ENCODE measurements at regions not wholly inside any gene's neighbourhood (a gene's known extent, or its start where the extent isn't known, plus 50 kb on each side); places are given as distances from the start of the nearest gene placed in this dataset.

- no peak for DNase-seq
- intact Hi-C loops (cut with DNase I), result no loop called here
These were observed 193.2 kb upstream of the KIF2A start for GRCh38 chr5:62112689-62113228.

- intact Hi-C loops (cut with DNase I), result no loop called here
- DNase-seq, result no peak
These were observed 191.0 kb upstream of the KIF2A start for GRCh38 chr5:62115014-62115413.

GRCh38 chr5:62124266-62124665 is 181.7 kb upstream of the KIF2A start:
- intact Hi-C loops (cut with DNase I), result no loop called here
- peak in 1 of 10 donors; percentile 81 for DNase-seq

GRCh38 chr5:62126090-62126489 is 179.9 kb upstream of the KIF2A start:
- no peak for DNase-seq
- intact Hi-C loops (cut with DNase I), result no loop called here

GRCh38 chr5:62127098-62127736 is 178.8 kb upstream of the KIF2A start:
- intact Hi-C loops (cut with DNase I), result no loop called here
- DNase-seq, result no peak

- no peak for DNase-seq
- intact Hi-C loops (cut with DNase I), result no loop called here
These were observed 175.9 kb upstream of the KIF2A start for GRCh38 chr5:62130107-62130506.

GRCh38 chr5:62132276-62132675 is 173.7 kb upstream of the KIF2A start:
- DNase-seq, result no peak
- intact Hi-C loops (cut with DNase I), result no loop called here

GRCh38 chr5:62133426-62133825 is 172.6 kb upstream of the KIF2A start:
- intact Hi-C loops (cut with DNase I), result no loop called here
- no peak for DNase-seq

GRCh38 chr5:62134811-62135210 is 171.2 kb upstream of the KIF2A start:
- intact Hi-C loops (cut with DNase I), result no loop called here
- no peak for DNase-seq

- intact Hi-C loops (cut with DNase I), result no loop called here
- DNase-seq, result no peak
These were observed 168.4 kb upstream of the KIF2A start for GRCh38 chr5:62137628-62138027.

- intact Hi-C loops (cut with DNase I), result no loop called here
- DNase-seq, result no peak
These were observed 167.4 kb upstream of the KIF2A start for GRCh38 chr5:62138607-62139006.

- intact Hi-C loops (cut with DNase I), result loop anchor here (5.0 kb wide), 1 partner anchor 197 kb away; no protein-coding TSS in a partner anchor
- no peak for DNase-seq
These were observed 166.3 kb upstream of the KIF2A start for GRCh38 chr5:62139741-62140140.

- DNase-seq, result no peak
These were observed 163.7 kb upstream of the KIF2A start for GRCh38 chr5:62142351-62142750.

GRCh38 chr5:62143268-62144229 is 162.5 kb upstream of the KIF2A start:
- DNase-seq, result no peak
- intact Hi-C loops (cut with DNase I), result loop anchor here (5.0 kb wide), 1 partner anchor 201 kb away; no protein-coding TSS in a partner anchor

More at GRCh38 chr5:62142351-62142750, 163.7 kb upstream of the KIF2A start:
- intact Hi-C loops (cut with DNase I), result loop anchor here (5.0 kb wide), 1 partner anchor 200 kb away; no protein-coding TSS in a partner anchor

- peak in 3 of 10 donors; percentile 24 to 31 (median 28) for DNase-seq
- intact Hi-C loops (cut with DNase I), result loop anchor here (5.0 kb wide), 1 partner anchor 202 kb away; no protein-coding TSS in a partner anchor
These were observed 161.5 kb upstream of the KIF2A start for GRCh38 chr5:62144401-62145022.

GRCh38 chr5:62149879-62150278 is 156.1 kb upstream of the KIF2A start:
- intact Hi-C loops (cut with DNase I), result no loop called here
- no peak for DNase-seq

GRCh38 chr5:62152394-62153087 is 153.5 kb upstream of the KIF2A start:
- intact Hi-C loops (cut with DNase I), result no loop called here
- no peak for DNase-seq

- no peak for DNase-seq
- intact Hi-C loops (cut with DNase I), result no loop called here
These were observed 151.2 kb upstream of the KIF2A start for GRCh38 chr5:62154758-62155157.

- no peak for DNase-seq
- intact Hi-C loops (cut with DNase I), result no loop called here
These were observed 150.0 kb upstream of the KIF2A start for GRCh38 chr5:62155988-62156387.

- no peak for DNase-seq
These were observed 138.4 kb upstream of the KIF2A start for GRCh38 chr5:62167561-62168057.

More at GRCh38 chr5:62167561-62168057, 138.4 kb upstream of the KIF2A start:
- intact Hi-C loops (cut with DNase I), result no loop called here

All from posterior cingulate gyrus (tissue), 11 donors.